Stimulated activated effector memory CD8-positive, alpha-beta T cell treated with anti-CD3 and anti-CD28 coated beads, Interleukin-12 subunit alpha, Interleukin-12 subunit beta, amount 100 ng/mL, for 72 hours (primary cell): ENCODE measurements at regions not wholly inside any gene's neighbourhood (a gene's known extent, or its start where the extent isn't known, plus 50 kb on each side); places are given as distances from the start of the nearest gene placed in this dataset.
"Not testable (repeated sequence)": the region's sequence is repeated elsewhere in the genome, so short reads cannot be mapped to it uniquely, and the experiment has no call there.

ENCODE experiments used
- ATAC-seq: fragments of 150-1000 bp; cut with Tn5 transposase; 2 replicates; pipeline ENCODE4 v1.10.0; 2021
- DNase-seq, 2 donors: peaks; one replicate each; pipeline ENCODE4 v3.0.0; 2021 to 2022; ENCODE audit warnings: low spot score in 2 of 2
- H3K27ac Mint-ChIP-seq: one replicate; pipeline ENCODE4 v1.8.0; 2022; ENCODE audit warnings: mild to moderate bottlenecking, mixed read lengths
- H3K36me3 Mint-ChIP-seq: one replicate; pipeline ENCODE4 v1.8.0; 2022; ENCODE audit warnings: mild to moderate bottlenecking, mixed read lengths
- H3K4me1 Mint-ChIP-seq: one replicate; pipeline ENCODE4 v1.8.0; 2022; ENCODE audit warnings: mixed read lengths
- H3K4me3 Mint-ChIP-seq: one replicate; pipeline ENCODE4 v1.8.0; 2022; ENCODE audit warnings: mild to moderate bottlenecking, mixed read lengths
- H3K9me3 Mint-ChIP-seq: one replicate; pipeline ENCODE4 v1.8.0; 2022; ENCODE audit warnings: mixed read lengths

DNA sequence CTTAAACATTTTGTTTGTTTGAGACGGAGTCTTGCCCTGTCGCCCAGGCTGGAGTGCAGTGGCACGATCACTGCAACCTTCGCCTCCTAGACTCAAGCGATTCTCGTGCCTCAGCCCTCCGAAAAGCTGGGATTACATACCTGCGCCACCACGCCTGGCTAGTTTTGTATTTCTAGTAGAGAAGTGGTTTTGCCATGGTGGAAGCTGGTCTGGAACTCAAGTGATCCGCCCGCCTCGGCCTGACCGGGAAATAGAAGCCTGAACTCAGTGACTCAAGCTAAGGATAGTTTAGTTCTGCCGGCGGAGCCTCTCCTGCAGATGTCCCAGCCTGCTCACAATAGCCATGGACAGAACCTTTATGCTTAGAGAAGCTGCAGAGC is 53.0 kb upstream of the ZNF254 start:
- Mint-ChIP-seq H3K9me3 (no peaks in the 10 kb centered on the region), H3K27ac (peak overlapping the region; percentile 98), H3K4me3 (peak overlapping the region; percentile 96), H3K4me1 (peaks cover 48% of the 10 kb centered on the region), H3K36me3 (peaks cover 26% of the 10 kb centered on the region)
- peak in 1 of 2 donors; percentile 72 for DNase-seq
- ATAC-seq = peak; percentile 58

DNA sequence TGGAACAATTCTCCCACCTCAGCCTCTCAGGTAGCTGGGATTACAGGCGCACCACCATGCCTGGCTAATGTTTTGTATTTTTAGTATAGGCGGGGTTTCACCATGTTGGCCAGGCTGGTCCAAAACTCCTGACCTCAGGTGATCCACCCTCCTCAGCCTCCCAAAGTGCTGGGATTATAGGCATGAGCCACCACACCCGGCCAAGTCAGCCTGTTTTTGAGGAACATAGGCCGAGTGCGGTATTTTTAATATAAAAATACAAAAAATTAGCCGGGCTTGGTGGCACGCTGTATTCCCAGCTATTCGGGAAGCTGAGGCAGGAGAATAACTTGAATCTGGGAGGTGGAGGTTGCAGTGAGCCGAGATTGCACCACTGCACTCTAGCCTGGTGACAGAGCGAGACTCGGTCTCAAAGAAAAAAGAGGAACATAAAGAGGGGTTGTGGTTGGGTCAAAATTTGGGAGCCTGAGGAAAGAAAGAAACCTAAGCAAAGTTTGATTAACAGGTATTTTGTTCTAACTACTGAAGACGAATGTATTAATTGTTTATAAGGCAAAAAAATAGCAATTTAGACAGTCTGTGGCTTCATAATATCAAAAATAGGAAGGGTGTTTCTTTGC is 51.6 kb upstream of the ZNF254 start:
- DNase-seq, H3K9me3 Mint-ChIP-seq, ATAC-seq: not testable (repeated sequence)
- Mint-ChIP-seq H3K4me1 (peaks cover 60% of the 10 kb centered on the region), H3K4me3 (peak overlapping the region; percentile 96), H3K27ac (peak overlapping the region; percentile 77), H3K36me3 (peaks cover 26% of the 10 kb centered on the region)
